ENCODE measurements at regions not wholly inside any gene's neighbourhood (a gene's known extent, or its start where the extent isn't known, plus 50 kb on each side); places are given as distances from the start of the nearest gene placed in this dataset.

- DNase-seq = no peak
Observed at GRCh38 chr21:25326181-25326580, 281.1 kb downstream of the MRPL39 start.

- no peak for DNase-seq
Observed at GRCh38 chr21:25324666-25325065, 282.6 kb downstream of the MRPL39 start.

- DNase-seq = peak; percentile 2
Observed at GRCh38 chr21:25323356-25323949, 283.8 kb downstream of the MRPL39 start.

GRCh38 chr21:25314247-25314646, 293.0 kb downstream of the MRPL39 start:
- DNase-seq = no peak

DNA sequence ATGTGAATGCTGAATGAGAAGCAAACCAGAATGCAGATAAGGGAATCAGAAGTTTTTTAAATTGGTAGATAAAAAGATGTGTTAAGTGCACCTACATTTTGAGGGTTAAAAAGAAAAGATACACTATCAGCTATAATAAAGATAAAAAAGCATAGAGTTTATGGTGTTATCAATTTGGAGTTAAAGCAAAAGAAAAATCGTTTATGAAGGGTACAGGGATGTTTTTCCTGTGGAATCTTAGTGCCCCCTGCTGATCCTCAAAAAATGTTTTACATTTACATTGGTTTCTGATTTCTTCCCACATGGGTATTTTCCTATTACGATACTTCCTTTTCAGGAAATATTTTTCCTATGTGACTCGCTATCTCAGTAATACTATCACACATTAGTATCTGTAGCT, 293.5 kb downstream of the MRPL39 start:
- DNase-seq = peak; percentile 24

GRCh38 chr21:25307489-25307888, 299.8 kb downstream of the MRPL39 start:
- DNase-seq = no peak

DNA sequence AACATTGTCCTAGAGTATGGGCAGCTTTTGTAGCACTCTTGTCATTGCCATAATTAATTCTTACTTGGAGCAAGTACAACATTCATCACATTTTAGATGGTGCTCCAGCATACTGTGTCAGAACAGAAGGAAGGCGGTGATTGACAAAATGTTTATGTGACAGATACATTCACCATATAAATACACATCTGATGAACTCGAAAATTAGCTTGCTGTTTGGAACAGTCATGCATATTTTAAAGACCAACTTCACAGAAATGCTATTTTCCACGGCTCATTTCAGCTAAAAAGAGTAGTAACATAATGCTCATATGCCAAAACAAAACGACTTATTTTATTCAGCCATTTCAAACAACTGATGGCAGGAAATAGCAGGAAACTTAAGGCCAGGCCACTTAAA, 302.7 kb downstream of the MRPL39 start:
- no peak for DNase-seq

DNA sequence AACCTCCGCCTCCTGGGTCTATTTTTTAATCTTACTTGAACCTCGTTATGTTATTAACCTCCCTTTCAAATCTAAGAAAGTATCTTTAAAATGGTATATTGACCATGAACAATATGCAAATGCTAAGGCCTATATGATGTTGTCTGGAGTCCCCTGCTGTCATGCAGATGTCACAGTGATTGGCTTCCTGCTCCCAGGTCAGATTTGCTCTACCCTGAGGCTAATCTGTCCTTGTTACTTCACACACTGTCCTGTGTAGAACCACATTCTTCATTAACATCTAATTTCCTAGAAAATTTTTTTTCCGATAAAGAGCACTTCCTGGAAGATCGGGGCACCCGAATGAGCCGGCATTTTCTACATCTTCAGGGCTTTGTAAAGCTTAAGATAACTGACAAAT, 306.6 kb downstream of the MRPL39 start:
- DNase-seq = no peak

GRCh38 chr21:25298512-25299491, 308.5 kb downstream of the MRPL39 start:
- no peak for DNase-seq

- DNase-seq = peak; percentile 6
Observed at GRCh38 chr21:25297117-25297516, 310.2 kb downstream of the MRPL39 start.

GRCh38 chr21:25296252-25296651, 311.0 kb downstream of the MRPL39 start:
- no peak for DNase-seq

DNA sequence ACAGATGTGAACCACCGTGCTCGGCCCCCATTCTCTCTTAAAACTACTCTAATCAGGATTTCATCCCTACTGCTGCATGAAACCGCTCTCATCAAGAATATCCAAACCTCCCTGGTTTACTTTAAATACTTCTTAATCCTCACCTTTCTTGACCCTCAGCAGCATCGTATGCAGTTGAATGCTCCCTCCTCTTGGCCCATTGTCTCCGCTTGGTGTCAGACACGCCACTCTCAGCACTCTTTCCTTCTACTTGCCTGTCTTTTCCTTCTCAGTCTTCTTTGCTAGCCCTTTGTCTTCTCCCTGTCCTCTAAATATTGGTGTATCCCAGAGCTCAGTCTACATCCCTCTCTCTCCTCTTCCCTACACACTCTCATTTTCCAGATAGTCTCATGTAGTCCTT, 314.9 kb downstream of the MRPL39 start:
- no peak for DNase-seq

GRCh38 chr21:25283720-25284119, 323.6 kb downstream of the MRPL39 start:
- DNase-seq = no peak

- peak; percentile 5 for DNase-seq
Observed at GRCh38 chr21:25281134-25281533, 326.1 kb downstream of the MRPL39 start.

DNA sequence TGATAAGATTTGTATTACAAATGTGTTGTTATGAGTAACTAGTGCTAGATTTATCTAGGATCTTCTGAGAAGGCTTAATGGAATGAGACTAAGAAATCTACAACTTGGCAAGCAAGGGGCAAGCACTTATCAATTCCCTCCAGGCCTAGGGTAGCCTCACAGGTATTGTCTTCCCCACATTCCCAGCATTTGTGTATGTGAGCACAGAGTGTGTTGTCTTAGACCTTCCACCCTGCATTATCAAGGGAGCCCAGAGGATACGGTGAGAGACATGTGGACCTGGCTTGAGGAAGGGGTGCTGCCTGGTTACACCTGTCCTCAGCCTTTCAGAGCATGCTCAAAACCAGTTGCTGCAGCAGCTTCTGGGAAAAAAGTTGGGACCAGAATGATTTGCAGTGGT, 327.2 kb downstream of the MRPL39 start:
- no peak for DNase-seq

DNA sequence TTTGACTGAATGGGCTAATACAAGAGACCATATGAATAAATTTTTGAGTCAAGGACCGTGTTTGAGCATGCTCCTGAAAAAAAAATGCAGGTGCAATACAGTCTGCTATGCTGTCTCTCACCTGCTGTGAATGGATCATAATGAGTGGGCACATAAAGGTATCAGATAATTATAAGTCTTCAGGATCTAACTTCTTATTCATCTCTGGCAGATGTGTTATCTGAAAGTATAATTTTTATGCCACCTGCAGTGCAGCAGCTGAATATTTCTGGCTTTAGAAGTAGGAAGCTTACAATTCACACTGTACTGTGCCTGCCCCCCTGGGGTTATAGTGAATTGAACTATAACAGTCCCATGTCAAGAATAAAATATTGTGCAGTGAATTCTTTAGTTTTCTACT, 333.3 kb downstream of the MRPL39 start:
- peak; percentile 89 for DNase-seq

GRCh38 chr21:25254491-25255174, 352.6 kb downstream of the MRPL39 start:
- no peak for DNase-seq

DNA sequence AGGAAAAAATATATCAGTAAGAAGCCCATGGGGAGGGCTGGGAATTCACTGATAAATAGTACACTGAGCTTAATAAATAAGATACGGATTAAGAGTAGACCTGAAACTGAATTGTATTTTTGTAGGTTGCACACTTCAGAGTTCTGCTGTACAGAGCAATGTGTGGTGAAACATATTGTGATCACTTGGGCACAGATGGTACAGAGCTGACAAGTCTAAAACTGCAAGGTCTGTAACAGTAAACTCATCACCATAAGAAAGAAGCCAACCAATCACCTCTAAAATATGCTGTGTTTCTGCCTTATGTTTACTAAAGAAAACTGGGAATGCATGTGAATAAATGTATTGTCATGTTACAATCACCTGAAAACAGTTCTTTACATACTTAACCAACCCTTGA, 360.7 kb downstream of the MRPL39 start:
- no peak for DNase-seq

GRCh38 chr21:25244735-25245134, 362.5 kb downstream of the MRPL39 start:
- DNase-seq = no peak

DNA sequence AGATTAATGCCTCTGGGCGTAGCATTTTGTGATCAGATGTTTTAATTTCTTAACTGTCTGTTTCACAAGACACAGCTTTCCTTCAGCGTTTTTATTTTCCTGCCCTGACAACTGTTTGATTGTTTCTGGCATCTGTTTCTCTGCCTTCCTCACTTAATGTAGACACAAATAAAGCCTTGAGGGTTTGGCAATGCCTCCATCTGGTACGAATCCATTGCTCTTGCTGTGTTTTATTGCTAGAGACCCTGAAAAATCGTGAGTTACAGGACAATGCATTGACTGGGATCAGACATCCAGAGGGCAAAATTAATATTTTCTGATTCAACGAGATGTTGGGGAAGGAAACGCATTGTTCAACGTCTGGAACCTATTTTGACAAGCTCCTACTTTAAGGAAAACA, 363.5 kb downstream of the MRPL39 start:
- no peak for DNase-seq

DNA sequence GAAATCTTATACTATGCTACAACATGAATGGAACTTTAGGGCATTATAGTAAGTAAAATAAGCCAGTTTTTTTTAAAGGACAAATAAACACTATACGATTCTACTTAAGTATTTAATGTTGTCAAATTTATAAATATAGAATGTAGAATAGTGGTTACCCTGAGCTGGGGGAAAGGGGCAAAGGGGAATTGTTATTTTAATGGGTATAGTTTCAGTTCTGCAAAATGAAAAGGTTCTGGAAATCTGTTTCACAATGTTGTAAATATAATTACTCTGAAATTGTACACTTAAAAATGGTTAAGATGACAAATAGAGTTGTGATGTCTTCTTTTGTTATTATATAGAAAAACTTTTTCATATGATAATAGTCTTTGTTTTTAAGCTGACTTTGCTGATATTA, 366.3 kb downstream of the MRPL39 start:
- DNase-seq = no peak

DNA sequence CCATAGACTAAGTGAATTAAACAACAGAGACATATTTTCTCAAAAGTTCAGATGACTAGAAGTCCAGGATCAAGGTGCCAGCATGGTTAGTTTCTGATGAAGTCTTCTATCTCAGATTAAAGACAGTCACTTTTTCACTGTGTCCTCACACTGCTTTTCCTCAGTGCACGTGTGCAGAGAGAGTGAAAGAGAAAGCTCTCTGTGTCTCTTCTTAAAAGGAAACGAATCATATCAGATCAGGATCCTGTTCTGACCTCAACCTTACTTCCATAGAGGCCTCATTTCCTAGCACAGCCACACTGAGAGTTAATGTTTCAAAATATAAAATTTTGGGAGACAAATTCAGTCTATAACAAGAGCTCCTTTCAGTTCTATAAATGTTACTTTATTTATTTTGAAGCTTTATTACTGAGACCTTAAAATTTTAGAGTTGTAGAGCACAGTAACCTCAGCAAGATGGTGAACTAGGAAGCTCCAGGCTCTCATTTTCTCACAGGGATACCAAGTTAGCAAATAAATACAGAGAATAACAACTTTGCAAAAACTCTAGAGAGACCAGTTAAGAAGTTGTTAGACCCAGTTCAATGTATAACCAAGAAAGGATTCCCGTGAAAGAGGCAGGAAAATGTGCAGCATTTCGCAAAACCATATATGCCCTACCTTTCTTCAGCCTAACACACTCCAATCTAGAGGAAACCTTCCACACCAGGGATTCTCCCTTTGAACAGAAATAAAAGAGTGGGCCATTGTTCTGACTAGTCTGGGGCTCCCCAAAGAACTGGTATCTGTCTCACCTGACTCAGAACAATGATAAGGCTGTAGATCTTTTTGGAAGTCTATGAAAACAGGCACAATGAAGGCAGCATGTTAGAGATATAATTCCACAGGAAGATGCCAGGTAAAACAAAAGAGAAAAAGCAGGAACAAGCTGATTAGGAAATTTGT, 372.2 kb downstream of the MRPL39 start:
- no peak for DNase-seq

- no peak for DNase-seq
Observed at GRCh38 chr21:25220954-25221353, 386.3 kb downstream of the MRPL39 start.
